Mesenchymal stem cell (in vitro differentiated cells and primary cell): ENCODE measurements at regions not wholly inside any gene's neighbourhood (a gene's known extent, or its start where the extent isn't known, plus 50 kb on each side); places are given as distances from the start of the nearest gene placed in this dataset.
A peak's percentile ranks its signal among the peaks of the same experiment; 100 is the strongest.

Experiments
- DNase-seq: peaks from one replicate; pipeline ENCODE4 v3.0.0-alpha.2; 2013
- H2AFZ ChIP-seq: one replicate; pipeline ENCODE4 v1.6.1; 2013; ENCODE audit warnings: low read depth, mild to moderate bottlenecking, control low read depth, inconsistent platforms, low read length, moderate library complexity
- H2AK5ac ChIP-seq: 2 replicates; pipeline ENCODE4 v1.6.1; 2013; ENCODE audit warnings: low read length, moderate library complexity, mild to moderate bottlenecking, inconsistent platforms; ENCODE audit not compliant: severe bottlenecking
- H2BK120ac ChIP-seq: one replicate; pipeline ENCODE4 v1.6.1; 2013; ENCODE audit warnings: low read depth, mild to moderate bottlenecking, inconsistent platforms, low read length, moderate library complexity
- H2BK12ac ChIP-seq, 2 experiments: one replicate each; pipeline ENCODE4 v1.6.1; 2013; ENCODE audit warnings: inconsistent platforms in 2 of 2, low read length in 2 of 2, mild to moderate bottlenecking in 2 of 2, moderate library complexity in 2 of 2, control low read depth in 1 of 2
- H2BK15ac ChIP-seq: one replicate; pipeline ENCODE4 v1.6.1; 2013; ENCODE audit warnings: mild to moderate bottlenecking, low read depth, inconsistent platforms; ENCODE audit not compliant: poor library complexity, severe bottlenecking
- H2BK5ac ChIP-seq: 2 replicates; pipeline ENCODE4 v1.6.1; 2013; ENCODE audit warnings: low read depth, mild to moderate bottlenecking, low read length, control low read depth, inconsistent platforms; ENCODE audit not compliant: poor library complexity, severe bottlenecking
- H3K14ac ChIP-seq, 2 experiments: one replicate each; pipeline ENCODE4 v1.6.1; 2013; ENCODE audit warnings: inconsistent platforms in 2 of 2, low read length in 2 of 2, control low read depth in 1 of 2, mild to moderate bottlenecking in 1 of 2, moderate library complexity in 1 of 2
- H3K18ac ChIP-seq, 2 experiments: one replicate each; pipeline ENCODE4 v1.6.1; 2013; ENCODE audit warnings: inconsistent platforms in 2 of 2, low read length in 2 of 2, control low read depth in 1 of 2, low read depth in 1 of 2, mild to moderate bottlenecking in 1 of 2
- H3K23ac ChIP-seq, 2 experiments: one replicate each; pipeline ENCODE4 v1.6.1; 2013; ENCODE audit warnings: inconsistent platforms in 2 of 2, low read length in 2 of 2, mild to moderate bottlenecking in 2 of 2, moderate library complexity in 2 of 2, control low read depth in 1 of 2
- H3K27ac ChIP-seq: 2 replicates; pipeline ENCODE4 v1.5.1; 2013; ENCODE audit warnings: mild to moderate bottlenecking, moderate library complexity, low read length, control low read depth, inconsistent platforms; ENCODE audit not compliant: poor library complexity, severe bottlenecking
- H3K27me3 ChIP-seq, 2 experiments: 2 replicates each; pipeline versions ENCODE4 v1.6.1 to v1.7.0; 2013; ENCODE audit warnings: low read length in 2 of 2, mild to moderate bottlenecking in 2 of 2, moderate library complexity in 2 of 2, control low read depth in 1 of 2, inconsistent platforms in 1 of 2; ENCODE audit not compliant: control insufficient read depth in 1 of 2, insufficient read depth in 1 of 2
- H3K36me3 ChIP-seq, 2 experiments: 2 replicates each; pipeline versions ENCODE4 v1.6.1 to v1.7.0; 2013; ENCODE audit warnings: low read length in 2 of 2, control low read depth in 1 of 2, inconsistent platforms in 1 of 2, low read depth in 1 of 2, mild to moderate bottlenecking in 1 of 2; ENCODE audit not compliant: insufficient read depth in 2 of 2, control insufficient read depth in 1 of 2
- H3K4ac ChIP-seq, 2 experiments: one replicate each; pipeline ENCODE4 v1.6.1; 2013; ENCODE audit warnings: inconsistent platforms in 2 of 2, low read length in 2 of 2, mild to moderate bottlenecking in 2 of 2, moderate library complexity in 2 of 2, control low read depth in 1 of 2, low read depth in 1 of 2
- H3K4me1 ChIP-seq: 2 replicates; pipeline ENCODE4 v1.6.1; 2013; ENCODE audit warnings: low read depth, low read length, control low read depth; ENCODE audit not compliant: control insufficient read depth, insufficient read depth
- H3K4me2 ChIP-seq: 2 replicates; pipeline ENCODE4 v1.6.1; 2013; ENCODE audit warnings: low read length, mild to moderate bottlenecking, inconsistent platforms; ENCODE audit not compliant: poor library complexity, severe bottlenecking
- H3K4me3 ChIP-seq, 2 experiments: 2 replicates each; pipeline versions ENCODE4 v1.5.1 to v1.7.0; 2013; ENCODE audit warnings: low read length in 2 of 2, mild to moderate bottlenecking in 2 of 2, control low read depth in 1 of 2, low read depth in 1 of 2; ENCODE audit not compliant: insufficient read depth in 1 of 2
- H3K79me1 ChIP-seq: replicated peaks from 2 replicates; pipeline ENCODE4 v1.6.1; 2013; ENCODE audit warnings: mild to moderate bottlenecking, control low read depth, low read length, inconsistent platforms; ENCODE audit not compliant: poor library complexity, severe bottlenecking
- H3K9ac ChIP-seq: 2 replicates; pipeline ENCODE4 v1.7.0; 2013; ENCODE audit warnings: mild to moderate bottlenecking, low read length, moderate library complexity
- H3K9me3 ChIP-seq: 2 replicates; pipeline ENCODE4 v1.7.0; 2013; ENCODE audit warnings: mild to moderate bottlenecking, low read length; ENCODE audit not compliant: control insufficient read depth
- H4K8ac ChIP-seq: one replicate; pipeline ENCODE4 v1.6.1; 2013; ENCODE audit warnings: inconsistent platforms, mild to moderate bottlenecking, low read length, moderate library complexity
- H4K91ac ChIP-seq: one replicate; pipeline ENCODE4 v1.6.1; 2013; ENCODE audit warnings: mild to moderate bottlenecking, low read length, inconsistent platforms
- WGBS: methylation state at CpG from one replicate; pipeline ENCODE4 v1.1.7; 2013; ENCODE audit warnings: mixed read lengths; 5-methylcytosine and 5-hydroxymethylcytosine counted together

- H3K9me3 ChIP-seq, result no peaks in the 10 kb centered on the region
Measured at GRCh38 chr4:125370478-125370877, 55.7 kb downstream of the FAT4 start.

GRCh38 chr4:125382995-125383394, 68.2 kb downstream of the FAT4 start:
- H2AK5ac ChIP-seq, result no peak overlapping the region
- no peak overlapping the region for H3K27ac ChIP-seq
- no peak overlapping the region for H2BK12ac ChIP-seq
- H3K4ac ChIP-seq, result no peak overlapping the region
- no peaks in the 10 kb centered on the region for H3K27me3 ChIP-seq
- no peak overlapping the region for H2BK120ac ChIP-seq
- no CpG with 5 or more reads among the region's 1 CpG for WGBS
- H3K4me2 ChIP-seq, result no peak overlapping the region
- no peak overlapping the region for H3K4me3 ChIP-seq
- no peak overlapping the region for H4K8ac ChIP-seq
- no peak overlapping the region for H4K91ac ChIP-seq
- no peaks in the 10 kb centered on the region for H3K36me3 ChIP-seq
- no peak overlapping the region for H3K9ac ChIP-seq
- no peaks in the 10 kb centered on the region for H3K4me1 ChIP-seq
- no peaks in the 10 kb centered on the region for H3K79me1 ChIP-seq
- H3K23ac ChIP-seq, result no peak overlapping the region
- no peak overlapping the region for H3K14ac ChIP-seq
- H2BK15ac ChIP-seq, result no peak overlapping the region
- no peak overlapping the region for H2BK5ac ChIP-seq
- H3K18ac ChIP-seq, result no peak overlapping the region
- H3K9me3 ChIP-seq, result peaks cover 3% of the 10 kb centered on the region
- H2AFZ ChIP-seq, result no peak overlapping the region
- DNase-seq, result no peak

More at GRCh38 chr4:125370478-125370877, 55.7 kb downstream of the FAT4 start:
- Histone ChIP-seq H3K18ac (no peak overlapping the region), H4K8ac (no peak overlapping the region), H4K91ac (no peak overlapping the region), H3K27me3 (no peaks in the 10 kb centered on the region), H3K14ac (no peak overlapping the region), H2BK120ac (no peak overlapping the region), H2AK5ac (no peak overlapping the region), H3K9ac (no peak overlapping the region), H2BK15ac (no peak overlapping the region), H2BK12ac (no peak overlapping the region), H3K4ac (no peak overlapping the region), H3K36me3 (no peaks in the 10 kb centered on the region), H3K27ac (no peak overlapping the region), H3K4me3 (no peak overlapping the region), H3K4me1 (no peaks in the 10 kb centered on the region), H3K23ac (no peak overlapping the region), H3K4me2 (no peak overlapping the region), H2BK5ac (no peak overlapping the region), H2AFZ (no peak overlapping the region), H3K79me1 (peaks cover 9% of the 10 kb centered on the region)
- no CpG with 5 or more reads among the region's 2 CpGs for WGBS
- no peak for DNase-seq

- Histone ChIP-seq H3K4me1 (peaks cover 2% of the 10 kb centered on the region), H2BK5ac (no peak overlapping the region), H3K27ac (no peak overlapping the region), H2AK5ac (peak overlapping the region; percentile 59), H3K9me3 (peaks cover 3% of the 10 kb centered on the region), H3K9ac (no peak overlapping the region), H2BK120ac (no peak overlapping the region), H2BK15ac (no peak overlapping the region), H3K4me2 (no peak overlapping the region), H2BK12ac (no peak overlapping the region), H2AFZ (no peak overlapping the region), H3K36me3 (no peaks in the 10 kb centered on the region), H3K23ac (no peak overlapping the region), H3K4ac (no peak overlapping the region), H3K4me3 (no peak overlapping the region), H3K27me3 (no peaks in the 10 kb centered on the region), H4K91ac (no peak overlapping the region), H3K79me1 (no peaks in the 10 kb centered on the region), H3K14ac (no peak overlapping the region), H3K18ac (no peak overlapping the region), H4K8ac (no peak overlapping the region)
- DNase-seq, result no peak
Measured at GRCh38 chr4:125387770-125388169, 73.0 kb downstream of the FAT4 start.

GRCh38 chr4:125388613-125389012, 73.9 kb downstream of the FAT4 start:
- Histone ChIP-seq H2BK12ac (no peak overlapping the region), H3K9ac (peak overlapping the region; percentile 54), H4K91ac (no peak overlapping the region), H3K79me1 (no peaks in the 10 kb centered on the region), H2BK120ac (no peak overlapping the region), H2AK5ac (no peak overlapping the region), H3K4me3 (no peak overlapping the region), H3K23ac (no peak overlapping the region), H3K4me1 (peaks cover 2% of the 10 kb centered on the region), H3K4me2 (no peak overlapping the region), H3K27ac (no peak overlapping the region), H3K4ac (no peak overlapping the region), H3K14ac (no peak overlapping the region), H3K36me3 (no peaks in the 10 kb centered on the region), H2BK5ac (no peak overlapping the region), H3K18ac (no peak overlapping the region), H3K9me3 (peaks cover 3% of the 10 kb centered on the region), H2AFZ (no peak overlapping the region), H2BK15ac (no peak overlapping the region), H3K27me3 (no peaks in the 10 kb centered on the region), H4K8ac (no peak overlapping the region)
- DNase-seq, result peak; percentile 23
- no CpG with 5 or more reads among the region's 1 CpG for WGBS
